Breast epithelium (tissue), 4 donors: ENCODE measurements at regions not wholly inside any gene's neighbourhood (a gene's known extent, or its start where the extent isn't known, plus 50 kb on each side); places are given as distances from the start of the nearest gene placed in this dataset.

Experiments
- DNase-seq, 2 donors: peaks; one replicate each; pipeline ENCODE4 v3.0.0-alpha.2; 2019; ENCODE audit warnings: low spot score in 2 of 2
- H3K27ac ChIP-seq, 2 donors: fragments of 200-600 bp; sonication (generic) in 1 of 2; one replicate each; pipeline ENCODE4 v1.5.1; 2016 to 2019; ENCODE audit warnings: mild to moderate bottlenecking in 1 of 2
- H3K27me3 ChIP-seq, 2 donors: fragments of 200-600 bp; sonication (generic) in 1 of 2; one replicate each; pipeline versions ENCODE4 v1.5.1 to v1.6.0; 2017 to 2019; ENCODE audit warnings: control low read depth in 1 of 2, mild to moderate bottlenecking in 1 of 2
- H3K36me3 ChIP-seq: fragments of 200-600 bp; one replicate; pipeline ENCODE4 v1.5.1; 2019
- H3K4me1 ChIP-seq, 2 donors: fragments of 200-600 bp; sonication (generic); one replicate each; pipeline ENCODE4 v1.5.1; 2016 to 2019; ENCODE audit warnings: control low read depth in 1 of 2
- H3K4me3 ChIP-seq, 3 donors: fragments of 200-600 bp; sonication (generic); 1 replicate in 2 of 3; 2 replicates in 1 of 3; pipeline ENCODE4 v1.5.1; 2016 to 2019; ENCODE audit warnings: mild to moderate bottlenecking in 3 of 3, moderate library complexity in 2 of 3
- H3K9me3 ChIP-seq, 2 donors: fragments of 200-600 bp; sonication (generic) in 1 of 2; one replicate each; pipeline ENCODE4 v1.5.1; 2016 to 2019; ENCODE audit warnings: control low read depth in 1 of 2
- CTCF ChIP-seq, 3 donors: fragments of 450-650 bp; IDR thresholded peaks; one replicate each; pipeline ENCODE4 v1.5.1; 2016 to 2017; ENCODE audit warnings: antibody characterized with exemption in 3 of 3, mild to moderate bottlenecking in 3 of 3, moderate library complexity in 3 of 3
- POLR2A ChIP-seq: fragments of 450-650 bp; IDR thresholded peaks from one replicate; pipeline ENCODE4 v1.6.1; 2016; ENCODE audit warnings: antibody characterized with exemption, mild to moderate bottlenecking, moderate library complexity
- POLR2AphosphoS5 ChIP-seq, 3 donors: sonication (generic); formaldehyde crosslinking; IDR thresholded peaks; one replicate each; pipeline ENCODE4 v1.6.1; 2017; ENCODE audit warnings: antibody characterized with exemption in 3 of 3
- intact Hi-C: fragments of 100-400 bp; cut with DNase I; formaldehyde crosslinking; loops from one replicate; pipeline ENCODE4 v1.15.1; 2023; ENCODE audit warnings: low total_unique reads

GRCh38 chr21:28235169-28235895 is 757.3 kb downstream of the LTN1 start:
- H3K9me3 ChIP-seq, result no peaks in the 10 kb centered on the region
- DNase-seq, result no peak

GRCh38 chr21:28234326-28234725 is 758.4 kb downstream of the LTN1 start:
- no peak for DNase-seq
- intact Hi-C loops, result no loop called here
- no peaks in the 10 kb centered on the region for H3K27me3 ChIP-seq
- H3K36me3 ChIP-seq, result no peaks in the 10 kb centered on the region
- H3K4me1 ChIP-seq, result no peaks in the 10 kb centered on the region
- H3K9me3 ChIP-seq, result no peaks in the 10 kb centered on the region
- no peak overlapping the region for H3K27ac ChIP-seq
- no peak overlapping the region for H3K4me3 ChIP-seq
- TF ChIP-seq POLR2AphosphoS5 (IDR thresholded peaks at IDR 0.05), result no peak
- TF ChIP-seq CTCF (IDR thresholded peaks at IDR 0.05), result no peak

More at GRCh38 chr21:28235169-28235895, 757.3 kb downstream of the LTN1 start:
- H3K4me3 ChIP-seq, result no peak overlapping the region
- H3K27me3 ChIP-seq, result no peaks in the 10 kb centered on the region
- intact Hi-C loops, result no loop called here
- no peak overlapping the region for H3K27ac ChIP-seq
- TF ChIP-seq POLR2A (no peak), POLR2AphosphoS5 (IDR thresholded peaks at IDR 0.05) (no peak), CTCF (IDR thresholded peaks at IDR 0.05) (no peak)
- H3K4me1 ChIP-seq, result no peaks in the 10 kb centered on the region
- H3K36me3 ChIP-seq, result no peaks in the 10 kb centered on the region

GRCh38 chr21:28233536-28234220 is 759.0 kb downstream of the LTN1 start:
- intact Hi-C loops, result no loop called here
- Histone ChIP-seq H3K27ac (no peak overlapping the region), H3K9me3 (no peaks in the 10 kb centered on the region), H3K36me3 (no peaks in the 10 kb centered on the region), H3K4me1 (no peaks in the 10 kb centered on the region), H3K4me3 (no peak overlapping the region), H3K27me3 (no peaks in the 10 kb centered on the region)
- TF ChIP-seq POLR2AphosphoS5 (IDR thresholded peaks at IDR 0.05) (no peak), CTCF (IDR thresholded peaks at IDR 0.05) (no peak), POLR2A (no peak)
- DNase-seq, result no peak

GRCh38 chr21:28230559-28230958 is 762.1 kb downstream of the LTN1 start:
- H3K4me3 ChIP-seq, result no peak overlapping the region
- H3K27me3 ChIP-seq, result no peaks in the 10 kb centered on the region
- intact Hi-C loops, result no loop called here
- H3K9me3 ChIP-seq, result no peaks in the 10 kb centered on the region
- TF ChIP-seq POLR2AphosphoS5 (IDR thresholded peaks at IDR 0.05) (no peak), CTCF (IDR thresholded peaks at IDR 0.05) (no peak), POLR2A (no peak)
- H3K4me1 ChIP-seq, result no peaks in the 10 kb centered on the region
- no peak for DNase-seq
- no peak overlapping the region for H3K27ac ChIP-seq
- no peaks in the 10 kb centered on the region for H3K36me3 ChIP-seq

- H3K4me1 ChIP-seq, result no peaks in the 10 kb centered on the region
- no peak overlapping the region for H3K27ac ChIP-seq
- no peak overlapping the region for H3K4me3 ChIP-seq
- no peaks in the 10 kb centered on the region for H3K9me3 ChIP-seq
- no peaks in the 10 kb centered on the region for H3K27me3 ChIP-seq
- TF ChIP-seq CTCF (IDR thresholded peaks at IDR 0.05), result no peak
- no peak for TF ChIP-seq POLR2AphosphoS5 (IDR thresholded peaks at IDR 0.05)
- TF ChIP-seq POLR2A, result no peak
- no peaks in the 10 kb centered on the region for H3K36me3 ChIP-seq
- intact Hi-C loops, result no loop called here
- no peak for DNase-seq
Observed at GRCh38 chr21:28229814-28230213, 762.9 kb downstream of the LTN1 start.
